ENCODE measurements at regions not wholly inside any gene's neighbourhood (a gene's known extent, or its start where the extent isn't known, plus 50 kb on each side); places are given as distances from the start of the nearest gene placed in this dataset.

DNA sequence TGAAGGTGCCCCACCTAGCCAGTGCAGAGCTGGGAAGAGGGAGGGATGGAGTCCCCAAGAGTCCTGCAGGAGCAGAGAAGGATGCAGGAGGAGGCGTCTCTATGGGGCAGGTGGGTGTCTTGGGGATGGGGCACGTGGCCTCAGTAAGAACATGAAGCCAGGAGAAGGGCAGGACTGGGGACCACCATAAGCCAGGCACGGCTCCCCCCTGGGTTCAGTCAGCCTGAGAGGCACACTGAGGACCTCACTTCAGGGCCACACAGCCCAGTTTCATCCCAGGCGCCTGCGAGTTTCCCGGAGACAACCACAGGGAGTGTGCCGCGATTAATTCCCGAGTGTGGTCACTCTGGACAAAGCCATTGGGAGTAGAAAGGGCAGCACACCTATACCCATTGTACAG, 120.3 kb downstream of the GYPC start:
- TF ChIP-seq, protein P1, sequence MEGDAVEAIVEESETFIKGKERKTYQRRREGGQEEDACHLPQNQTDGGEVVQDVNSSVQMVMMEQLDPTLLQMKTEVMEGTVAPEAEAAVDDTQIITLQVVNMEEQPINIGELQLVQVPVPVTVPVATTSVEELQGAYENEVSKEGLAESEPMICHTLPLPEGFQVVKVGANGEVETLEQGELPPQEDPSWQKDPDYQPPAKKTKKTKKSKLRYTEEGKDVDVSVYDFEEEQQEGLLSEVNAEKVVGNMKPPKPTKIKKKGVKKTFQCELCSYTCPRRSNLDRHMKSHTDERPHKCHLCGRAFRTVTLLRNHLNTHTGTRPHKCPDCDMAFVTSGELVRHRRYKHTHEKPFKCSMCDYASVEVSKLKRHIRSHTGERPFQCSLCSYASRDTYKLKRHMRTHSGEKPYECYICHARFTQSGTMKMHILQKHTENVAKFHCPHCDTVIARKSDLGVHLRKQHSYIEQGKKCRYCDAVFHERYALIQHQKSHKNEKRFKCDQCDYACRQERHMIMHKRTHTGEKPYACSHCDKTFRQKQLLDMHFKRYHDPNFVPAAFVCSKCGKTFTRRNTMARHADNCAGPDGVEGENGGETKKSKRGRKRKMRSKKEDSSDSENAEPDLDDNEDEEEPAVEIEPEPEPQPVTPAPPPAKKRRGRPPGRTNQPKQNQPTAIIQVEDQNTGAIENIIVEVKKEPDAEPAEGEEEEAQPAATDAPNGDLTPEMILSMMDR (IDR thresholded peaks at IDR 0.05; ENCODE audit: low read depth, low read length): no peak
- no peak for TF ChIP-seq EZH2phosphoT487 (IDR thresholded peaks at IDR 0.05; ENCODE audit: low read depth)
